IMR-90 (cell line): ENCODE measurements at regions not wholly inside any gene's neighbourhood (a gene's known extent, or its start where the extent isn't known, plus 50 kb on each side); places are given as distances from the start of the nearest gene placed in this dataset.
A peak's percentile ranks its signal among the peaks of the same experiment; 100 is the strongest.

Experiments
- ATAC-seq: fragments of 200-7000 bp; cut with Tn5 transposase; 2 replicates; pipeline ENCODE4 v1.9.1; 2020; ENCODE audit warnings: low read depth, mild to moderate bottlenecking, moderate library complexity
- BruUV-seq: library from RNA; stranded (reverse); fragments of 400-500 nt; replicated peaks from 2 replicates; lab custom pipeline; 2021; lab: Mats Ljungman, UMichigan
- CTCF ChIA-PET: fragments of 300-600 bp; formaldehyde crosslinking; extraction: SDS; loops from one replicate; lab custom pipeline; 2021; ENCODE audit warnings: antibody characterized with exemption; lab: Yijun Ruan, JAX
- POLR2A ChIA-PET: fragments of 300-600 bp; sonication (Branson Sonifier 250); formaldehyde crosslinking; loops from one replicate; lab custom pipeline; 2022; ENCODE audit warnings: antibody characterized with exemption; ENCODE audit not compliant: unreplicated experiment; lab: Charles Lee
- DNase-seq: peaks from one replicate; pipeline ENCODE4 v3.0.0; 2013
- H2AFZ ChIP-seq: replicated peaks from 2 replicates; pipeline ENCODE3; 2013; ENCODE audit warnings: low read length, mild to moderate bottlenecking; ENCODE audit not compliant: poor library complexity
- H2AK5ac ChIP-seq: 2 replicates; pipeline ENCODE4 v1.6.1; 2013; ENCODE audit warnings: low read depth, low read length, inconsistent platforms
- H2AK9ac ChIP-seq: replicated peaks from 2 replicates; pipeline ENCODE3; 2013; ENCODE audit warnings: mild to moderate bottlenecking, low read depth, low read length, moderate library complexity; ENCODE audit not compliant: poor library complexity
- H2BK120ac ChIP-seq: 2 replicates; pipeline ENCODE4 v1.6.1; 2013; ENCODE audit warnings: low read depth, low read length, inconsistent platforms
- H2BK15ac ChIP-seq: 3 replicates; pipeline ENCODE4 v1.6.1; 2013; ENCODE audit warnings: low read depth, low read length, inconsistent platforms
- H2BK20ac ChIP-seq: 2 replicates; pipeline ENCODE4 v1.6.1; 2013; ENCODE audit warnings: low read depth, mild to moderate bottlenecking, inconsistent platforms, low read length, moderate library complexity
- H2BK5ac ChIP-seq: 2 replicates; pipeline ENCODE4 v1.6.1; 2013; ENCODE audit warnings: mild to moderate bottlenecking, low read depth, low read length, inconsistent platforms; ENCODE audit not compliant: poor library complexity, severe bottlenecking
- H3K14ac ChIP-seq: replicated peaks from 2 replicates; pipeline ENCODE4 v1.6.1; 2013; ENCODE audit warnings: low read depth, low read length, inconsistent platforms
- H3K18ac ChIP-seq: 2 replicates; pipeline ENCODE4 v1.6.1; 2013; ENCODE audit warnings: low read depth, low read length, control low read depth
- H3K23ac ChIP-seq: 2 replicates; pipeline ENCODE4 v1.6.1; 2013; ENCODE audit warnings: low read depth, low read length, inconsistent platforms
- H3K27ac ChIP-seq: 2 replicates; pipeline ENCODE4 v1.5.1; 2013; ENCODE audit warnings: mild to moderate bottlenecking, control low read depth, low read length; ENCODE audit not compliant: insufficient read depth
- H3K27me3 ChIP-seq: 2 replicates; pipeline ENCODE4 v1.6.1; 2013; ENCODE audit warnings: low read length; ENCODE audit not compliant: control insufficient read depth, insufficient read depth
- H3K36me3 ChIP-seq: 2 replicates; pipeline ENCODE4 v1.6.1; 2013; ENCODE audit warnings: low read length, mixed read lengths; ENCODE audit not compliant: control insufficient read depth, insufficient read depth
- H3K4ac ChIP-seq: 2 replicates; pipeline ENCODE4 v1.6.1; 2013; ENCODE audit warnings: low read depth, low read length, inconsistent platforms
- H3K4me1 ChIP-seq: 2 replicates; pipeline ENCODE4 v1.6.1; 2013; ENCODE audit warnings: low read length, mixed read lengths; ENCODE audit not compliant: control insufficient read depth, insufficient read depth
- H3K4me2 ChIP-seq: 2 replicates; pipeline ENCODE4 v1.6.1; 2013; ENCODE audit warnings: low read depth, mild to moderate bottlenecking, control low read depth, low read length, moderate library complexity
- H3K4me3 ChIP-seq: 2 replicates; pipeline ENCODE4 v1.5.1; 2013; ENCODE audit warnings: low read depth, mild to moderate bottlenecking, control low read depth, low read length, moderate library complexity; ENCODE audit not compliant: insufficient read depth
- H3K56ac ChIP-seq: 2 replicates; pipeline ENCODE4 v1.6.1; 2013; ENCODE audit warnings: low read length, inconsistent platforms; ENCODE audit not compliant: insufficient read depth; ENCODE audit errors: extremely low read depth
- H3K79me1 ChIP-seq, 2 experiments: 2 replicates each; pipeline ENCODE4 v1.6.1; 2013; ENCODE audit warnings: low read length in 2 of 2, inconsistent platforms in 1 of 2, low read depth in 1 of 2
- H3K9ac ChIP-seq: 2 replicates; pipeline ENCODE4 v1.6.1; 2013; ENCODE audit warnings: low read depth, low read length, control low read depth
- H3K9me1 ChIP-seq: 2 replicates; pipeline ENCODE4 v1.6.1; 2013; ENCODE audit warnings: low read length, inconsistent platforms; ENCODE audit not compliant: insufficient read depth
- H3K9me3 ChIP-seq: 2 replicates; pipeline ENCODE4 v1.6.1; 2013; ENCODE audit warnings: low read length; ENCODE audit not compliant: control insufficient read depth, insufficient read depth
- H4K20me1 ChIP-seq: 2 replicates; pipeline ENCODE4 v1.6.1; 2013; ENCODE audit warnings: low read length, inconsistent platforms; ENCODE audit not compliant: insufficient read depth
- H4K5ac ChIP-seq: 2 replicates; pipeline ENCODE4 v1.6.1; 2013; ENCODE audit warnings: mild to moderate bottlenecking, low read depth, low read length, control low read depth
- H4K8ac ChIP-seq, 2 experiments: 2 replicates each; pipeline ENCODE4 v1.6.1; 2013; ENCODE audit warnings: low read depth in 2 of 2, low read length in 2 of 2, control low read depth in 1 of 2, inconsistent platforms in 1 of 2
- H4K91ac ChIP-seq: 2 replicates; pipeline ENCODE4 v1.6.1; 2013; ENCODE audit warnings: low read depth, low read length, inconsistent platforms; ENCODE audit not compliant: insufficient read depth
- BHLHE40 ChIP-seq: fragments of 150-350 bp; IDR thresholded peaks from 2 replicates; pipeline ENCODE4 v1.6.1; 2016; ENCODE audit warnings: mild to moderate bottlenecking, low read depth, low read length
- NFE2L2 ChIP-seq: fragments of 150-350 bp; IDR thresholded peaks from 2 replicates; pipeline ENCODE4 v1.6.1; 2016; ENCODE audit warnings: low read depth, mild to moderate bottlenecking, low read length
- POLR2A ChIP-seq: IDR thresholded peaks from 2 replicates; pipeline ENCODE4 v1.6.1; 2012; ENCODE audit warnings: mild to moderate bottlenecking, low read depth, low read length
- WGBS, 2 experiments: methylation state at CpG; one replicate each; pipeline versions ENCODE4 v1.1.5 to v1.1.7; 2013; ENCODE audit warnings: missing lambda C conversion rate in 2 of 2; ENCODE audit not compliant: insufficient read length in 1 of 2; ENCODE audit errors: extremely low coverage in 2 of 2; 5-methylcytosine and 5-hydroxymethylcytosine counted together
- dilution Hi-C: fragments of 300-500 bp; cut with HindIII; formaldehyde crosslinking; loops from one replicate; pipeline ENCODE4 v1.14.3; 2018; ENCODE audit warnings: low sequenced_read_pairs; ENCODE audit not compliant: unreplicated experiment
- in situ Hi-C: fragments of 300-500 bp; cut with MboI; formaldehyde crosslinking; loops from 3 replicates; pipeline ENCODE4 v1.14.3; 2019; ENCODE audit warnings: low sequenced_read_pairs, inconsistent platforms, mixed read lengths
- intact Hi-C: fragments of 100-400 bp; cut with micrococcal nuclease; formaldehyde crosslinking; loops from 2 replicates; pipeline ENCODE4 v1.10.0; 2022

- peaks cover 4% of the 10 kb centered on the region; the same call in 1 of the 2 replicates for H3K9me1 ChIP-seq
- ChIA-PET CTCF (interaction anchor here (0.6 to 0.7 kb wide), 2 partner anchors 15 to 25 kb away, joined by 3 to 7 read pairs; no protein-coding TSS in a partner anchor), POLR2A (no interaction called here)
- ATAC-seq (no peak), DNase-seq (no peak)
- H3K4me2 ChIP-seq: no peak overlapping the region
- peaks cover 11% of the 10 kb centered on the region for H3K4me1 ChIP-seq
- no peak overlapping the region for H3K4me3 ChIP-seq
- H4K20me1 ChIP-seq: no peaks in the 10 kb centered on the region
- 0 out of 2 replicates have a peak overlapping the region, but pooled peaks have one; percentile 43 for H2AK5ac ChIP-seq
- no peaks in the 10 kb centered on the region for H3K79me1 ChIP-seq
- no peak overlapping the region for H3K4ac ChIP-seq
- no peak overlapping the region for H4K8ac ChIP-seq
- H2BK120ac ChIP-seq: no peak overlapping the region
- peak overlapping the region; percentile 12; the same call in 1 of the 2 replicates for H2BK20ac ChIP-seq
- H3K18ac ChIP-seq: no peak overlapping the region
- no peak overlapping the region for H3K9ac ChIP-seq
- 0 out of 2 replicates have a peak overlapping the region, but pooled peaks have one; percentile 15 for H3K14ac ChIP-seq
- no peak overlapping the region for H3K56ac ChIP-seq
- no peak overlapping the region for H4K91ac ChIP-seq
- H2AK9ac ChIP-seq: no peak overlapping the region
- dilution Hi-C loops (no loop called here), in situ Hi-C loops (no loop called here), intact Hi-C loops (no loop called here)
- no peak overlapping the region for H3K23ac ChIP-seq
- H2AFZ ChIP-seq: no peak overlapping the region
- WGBS, 2 experiments: no CpG with 5 or more reads among the region's 2 CpGs
- 0 out of 2 replicates have a peak overlapping the region, but pooled peaks have one; percentile 17 for H4K5ac ChIP-seq
- BruUV-seq: no TSS peak
- peak overlapping the region; percentile 81; the same call in 2 of the 3 replicates for H2BK15ac ChIP-seq
- TF ChIP-seq POLR2A (no peak), NFE2L2 (no peak), BHLHE40 (no peak)
- H3K9me3 ChIP-seq: no peaks in the 10 kb centered on the region
- no peaks in the 10 kb centered on the region for H3K36me3 ChIP-seq
- H2BK5ac ChIP-seq: no peak overlapping the region
- no peaks in the 10 kb centered on the region for H3K27me3 ChIP-seq
- H3K27ac ChIP-seq: no peak overlapping the region
Measured at GRCh38 chr3:117550766-117551165, 841.2 kb downstream of the TUSC7 start.
